WTC11 (cell line): ENCODE measurements at regions not wholly inside any gene's neighbourhood (a gene's known extent, or its start where the extent isn't known, plus 50 kb on each side); places are given as distances from the start of the nearest gene placed in this dataset.

Source experiments
- FOXJ3 ChIP-seq: sonication (generic); formaldehyde crosslinking; IDR thresholded peaks from 2 replicates; pipeline ENCODE4 v1.9.0; 2021; ENCODE audit warnings: missing genetic modification reagents, mild to moderate bottlenecking, borderline replicate concordance
- HMGA2 ChIP-seq: fragments of 250-450 bp; sonication (Bioruptor Pico); IDR thresholded peaks from 2 replicates; pipeline ENCODE4 v1.4.0; 2021; ENCODE audit warnings: mild to moderate bottlenecking, moderate library complexity
- MAX ChIP-seq: sonication (generic); formaldehyde crosslinking; IDR thresholded peaks from 2 replicates; pipeline ENCODE4 v1.8.0; 2022; ENCODE audit warnings: mild to moderate bottlenecking, missing genetic modification reagents
- ZNF423 ChIP-seq: fragments of 250-450 bp; sonication (Bioruptor Pico); IDR thresholded peaks from 2 replicates; pipeline ENCODE4 v2.1.2; 2022; ENCODE audit warnings: mild to moderate bottlenecking, moderate library complexity
- TF ChIP-seq, protein P1 (sequence below): sonication (generic); formaldehyde crosslinking; IDR thresholded peaks from 2 replicates; pipeline ENCODE4 v1.8.1; 2022; ENCODE audit warnings: low read depth, missing genetic modification reagents, borderline replicate concordance
- TF ChIP-seq, protein P2 (sequence below): fragments of 200-600 bp; IDR thresholded peaks from 2 replicates; pipeline ENCODE4 v1.8.0; 2022; ENCODE audit warnings: antibody characterized with exemption

DNA sequence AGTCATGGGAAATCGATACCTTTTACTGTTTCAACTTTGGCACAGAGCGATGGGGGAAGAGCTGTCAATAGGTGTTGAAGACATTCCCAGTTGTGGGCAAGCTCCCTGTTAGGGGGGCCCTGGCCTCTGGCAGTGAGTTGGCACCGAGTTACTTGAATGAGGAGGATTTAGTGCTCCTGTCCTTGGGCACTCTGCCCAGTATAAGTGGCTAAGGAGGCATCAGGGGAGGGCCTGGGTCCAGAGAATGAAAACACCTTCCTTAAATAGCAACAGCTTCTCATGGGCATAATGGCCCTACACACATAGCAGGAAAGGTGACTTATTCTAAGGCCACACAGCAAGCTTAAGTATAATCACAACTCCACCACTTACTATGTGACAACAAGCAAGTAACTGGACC, 664.4 kb downstream of the PTPRU start:
- TF ChIP-seq, protein P1, sequence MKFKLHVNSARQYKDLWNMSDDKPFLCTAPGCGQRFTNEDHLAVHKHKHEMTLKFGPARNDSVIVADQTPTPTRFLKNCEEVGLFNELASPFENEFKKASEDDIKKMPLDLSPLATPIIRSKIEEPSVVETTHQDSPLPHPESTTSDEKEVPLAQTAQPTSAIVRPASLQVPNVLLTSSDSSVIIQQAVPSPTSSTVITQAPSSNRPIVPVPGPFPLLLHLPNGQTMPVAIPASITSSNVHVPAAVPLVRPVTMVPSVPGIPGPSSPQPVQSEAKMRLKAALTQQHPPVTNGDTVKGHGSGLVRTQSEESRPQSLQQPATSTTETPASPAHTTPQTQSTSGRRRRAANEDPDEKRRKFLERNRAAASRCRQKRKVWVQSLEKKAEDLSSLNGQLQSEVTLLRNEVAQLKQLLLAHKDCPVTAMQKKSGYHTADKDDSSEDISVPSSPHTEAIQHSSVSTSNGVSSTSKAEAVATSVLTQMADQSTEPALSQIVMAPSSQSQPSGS (CRISPR knock-in tag): no peak
- TF ChIP-seq FOXJ3 (CRISPR knock-in tag) (no peak), ZNF423 (CRISPR knock-in tag) (no peak), MAX (CRISPR knock-in tag) (no peak), HMGA2 (CRISPR knock-in tag) (no peak)
- TF ChIP-seq, protein P2, sequence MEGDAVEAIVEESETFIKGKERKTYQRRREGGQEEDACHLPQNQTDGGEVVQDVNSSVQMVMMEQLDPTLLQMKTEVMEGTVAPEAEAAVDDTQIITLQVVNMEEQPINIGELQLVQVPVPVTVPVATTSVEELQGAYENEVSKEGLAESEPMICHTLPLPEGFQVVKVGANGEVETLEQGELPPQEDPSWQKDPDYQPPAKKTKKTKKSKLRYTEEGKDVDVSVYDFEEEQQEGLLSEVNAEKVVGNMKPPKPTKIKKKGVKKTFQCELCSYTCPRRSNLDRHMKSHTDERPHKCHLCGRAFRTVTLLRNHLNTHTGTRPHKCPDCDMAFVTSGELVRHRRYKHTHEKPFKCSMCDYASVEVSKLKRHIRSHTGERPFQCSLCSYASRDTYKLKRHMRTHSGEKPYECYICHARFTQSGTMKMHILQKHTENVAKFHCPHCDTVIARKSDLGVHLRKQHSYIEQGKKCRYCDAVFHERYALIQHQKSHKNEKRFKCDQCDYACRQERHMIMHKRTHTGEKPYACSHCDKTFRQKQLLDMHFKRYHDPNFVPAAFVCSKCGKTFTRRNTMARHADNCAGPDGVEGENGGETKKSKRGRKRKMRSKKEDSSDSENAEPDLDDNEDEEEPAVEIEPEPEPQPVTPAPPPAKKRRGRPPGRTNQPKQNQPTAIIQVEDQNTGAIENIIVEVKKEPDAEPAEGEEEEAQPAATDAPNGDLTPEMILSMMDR: no peak
